HG02981 (cell line): ENCODE measurements at regions not wholly inside any gene's neighbourhood (a gene's known extent, or its start where the extent isn't known, plus 50 kb on each side); places are given as distances from the start of the nearest gene placed in this dataset.
"Not testable (repeated sequence)": the region's sequence is repeated elsewhere in the genome, so short reads cannot be mapped to it uniquely, and the experiment has no call there.

Experiments used
- ATAC-seq: cut with Tn5 transposase; IDR thresholded peaks from one replicate; pipeline ENCODE4 v1.9.1; 2021; ENCODE audit warnings: mild to moderate bottlenecking, moderate library complexity; ENCODE audit not compliant: unreplicated experiment

DNA sequence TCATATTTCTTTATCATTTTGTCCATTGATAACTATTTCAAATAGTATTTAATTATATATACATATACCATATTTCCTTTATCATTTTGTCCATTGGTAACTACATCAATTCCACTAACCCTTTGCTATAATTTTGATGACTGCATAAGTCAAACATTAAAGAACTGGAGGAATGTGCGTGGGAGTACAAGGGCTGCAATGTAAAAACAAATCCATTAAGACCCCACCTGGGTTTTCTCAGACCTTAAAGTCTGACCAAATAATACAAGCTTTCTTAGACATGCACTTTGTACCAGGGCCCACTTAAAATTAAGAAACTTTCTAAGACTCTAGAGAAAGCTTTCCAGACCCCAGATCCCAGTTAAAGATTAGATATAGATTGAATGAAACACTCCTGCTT is 1622.4 kb upstream of the PCDH10 start:
- no peak for ATAC-seq

DNA sequence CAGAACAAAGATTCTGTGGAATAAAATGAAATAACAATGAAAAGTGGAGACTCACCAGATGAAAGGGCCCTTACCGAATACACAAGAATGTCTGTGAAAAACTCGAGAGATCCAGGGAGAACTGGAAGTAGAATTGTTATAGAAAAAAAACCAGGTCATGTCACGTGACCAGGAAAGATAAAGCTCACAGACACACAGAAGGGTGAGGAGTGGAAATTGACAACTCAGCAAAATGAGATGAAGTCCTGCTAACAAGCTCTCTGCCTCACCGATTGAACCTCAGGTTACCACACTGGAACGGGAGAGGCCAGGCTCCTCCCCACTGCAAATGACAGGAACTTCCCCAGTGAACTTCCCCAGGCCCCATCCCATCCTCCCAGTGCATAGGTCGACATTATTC is 1618.0 kb upstream of the PCDH10 start:
- no peak for ATAC-seq

DNA sequence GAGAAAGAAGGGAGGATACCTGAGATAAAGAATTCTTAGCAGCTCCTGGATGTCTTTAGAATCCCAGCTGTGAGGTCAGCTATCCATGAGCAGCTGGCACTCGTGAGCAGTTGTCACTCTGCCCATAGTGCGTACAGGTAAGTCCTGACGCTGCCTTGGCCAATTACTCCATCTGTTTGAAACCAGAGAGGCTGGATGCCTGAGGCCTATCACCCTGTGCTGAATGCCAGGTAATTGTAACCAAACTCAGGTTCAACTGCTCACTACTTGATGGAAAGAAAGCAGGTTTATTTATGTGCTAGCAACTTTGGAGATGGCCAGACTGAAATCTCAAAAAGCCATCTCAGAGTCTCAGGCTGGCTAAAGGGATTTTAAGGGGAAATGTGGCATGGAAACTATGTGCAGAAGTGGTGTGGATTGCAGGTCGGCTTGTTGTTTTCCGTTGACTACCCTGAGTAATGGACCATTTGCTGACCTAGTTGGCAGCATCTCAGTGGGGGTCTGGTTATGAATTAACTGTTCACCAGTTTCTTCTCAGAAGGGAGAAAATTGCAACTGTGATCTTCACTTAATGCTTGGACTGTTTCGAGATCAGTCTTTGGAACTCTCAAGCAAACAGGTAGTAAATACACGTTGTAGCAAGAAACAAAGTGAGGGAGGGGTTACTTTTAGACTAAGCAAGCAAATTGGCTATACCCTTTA is 1614.0 kb upstream of the PCDH10 start:
- ATAC-seq: no peak

DNA sequence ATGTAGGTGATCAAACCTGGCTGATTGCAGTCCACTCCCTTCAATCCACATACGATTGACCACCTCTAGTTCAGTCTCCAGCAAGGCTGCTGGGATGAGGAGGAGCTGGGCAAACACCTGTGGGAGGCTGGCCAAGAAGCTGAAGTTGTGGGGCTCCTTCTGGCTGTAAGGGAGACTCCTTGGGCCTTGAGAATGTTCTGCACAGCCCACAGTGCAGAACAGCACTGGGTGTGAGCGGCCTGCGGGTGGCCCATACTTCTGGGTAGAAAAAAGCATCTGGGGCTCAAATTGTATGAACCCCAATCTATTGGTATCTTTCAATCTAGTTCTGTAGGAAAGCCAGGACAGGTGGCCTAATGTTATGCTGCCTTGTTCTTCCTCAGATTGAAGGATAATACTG is 1608.8 kb upstream of the PCDH10 start:
- no peak for ATAC-seq

DNA sequence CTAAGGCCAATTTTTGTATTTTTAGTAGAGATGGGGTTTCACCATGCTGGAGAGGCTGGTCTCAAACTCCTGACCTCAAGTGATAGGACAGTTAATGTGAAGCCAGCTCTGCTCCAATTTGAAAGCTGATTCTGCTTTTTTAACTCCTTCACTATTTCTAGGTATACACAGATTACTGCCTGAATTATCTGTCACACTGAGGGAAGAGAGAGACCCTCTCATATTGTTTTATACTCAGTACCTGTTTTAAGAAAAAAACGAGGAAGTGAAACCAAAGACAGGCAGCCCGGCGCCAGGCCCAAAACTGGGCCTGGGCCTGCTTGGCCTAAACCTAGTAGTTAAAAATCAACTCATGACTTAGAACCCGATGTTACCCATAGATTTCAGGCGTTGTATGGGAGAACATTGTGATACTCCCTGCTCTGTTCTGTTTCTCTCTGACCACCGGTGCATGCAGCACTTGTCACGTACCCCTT is 1601.5 kb upstream of the PCDH10 start:
- peak; percentile 73 for ATAC-seq

DNA sequence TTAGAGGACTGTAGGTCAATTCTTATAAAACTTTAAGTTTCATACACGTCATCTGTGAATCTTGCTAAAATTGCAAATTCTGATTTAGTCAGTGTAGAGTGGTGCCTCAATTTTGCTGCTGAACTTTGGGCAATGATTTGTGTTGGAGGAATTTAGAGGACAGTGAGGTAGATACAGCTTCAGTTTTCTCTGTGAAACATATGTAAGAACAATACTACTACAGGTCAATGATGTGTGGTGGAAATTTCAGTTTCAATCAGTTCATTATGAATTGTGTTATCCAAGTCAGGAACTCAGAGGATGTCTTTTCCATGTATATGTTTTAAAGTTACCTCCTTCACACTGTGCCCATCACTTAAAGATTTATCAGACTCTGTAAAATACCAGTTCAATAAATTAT is 1597.8 kb upstream of the PCDH10 start:
- ATAC-seq: no peak

DNA sequence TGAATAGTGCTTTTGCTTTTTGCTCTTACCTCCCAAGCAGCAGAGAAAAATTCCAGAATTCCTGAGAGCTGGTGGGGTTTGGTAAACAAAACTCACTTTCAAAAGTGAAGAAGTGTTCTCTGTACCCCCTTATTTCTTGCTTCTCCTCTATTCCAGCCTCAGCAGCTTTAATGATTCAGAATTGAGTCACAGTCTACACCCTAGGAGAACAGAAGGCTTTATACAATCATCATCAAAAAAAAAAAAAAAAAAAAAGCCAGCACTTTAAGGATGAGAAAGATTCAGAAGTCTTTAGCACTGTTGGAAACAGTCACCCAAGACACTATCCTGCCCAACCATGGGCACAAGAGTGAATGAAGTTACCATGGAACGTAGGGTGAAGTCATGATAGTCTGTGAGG is 1583.1 kb upstream of the PCDH10 start:
- ATAC-seq: no peak

DNA sequence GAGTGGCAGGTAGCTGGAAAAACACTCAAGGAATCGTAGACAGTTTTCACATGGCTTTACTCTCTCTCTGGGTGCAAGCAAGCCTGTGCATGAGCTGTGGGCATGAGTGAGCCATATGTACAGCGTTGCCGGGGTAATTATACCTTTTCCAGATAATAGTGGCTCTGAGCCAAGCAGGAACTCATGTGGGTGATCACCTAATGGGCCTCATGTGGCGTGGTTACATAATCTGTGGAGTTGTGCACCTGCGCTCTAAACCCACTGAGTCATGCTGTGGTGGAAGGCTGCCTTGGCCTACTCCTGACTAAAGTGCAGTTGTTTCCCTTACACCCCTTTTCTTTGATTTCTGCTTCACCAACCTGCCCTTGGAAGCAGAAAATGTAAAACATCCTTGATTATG is 1564.5 kb upstream of the PCDH10 start:
- ATAC-seq: no peak

DNA sequence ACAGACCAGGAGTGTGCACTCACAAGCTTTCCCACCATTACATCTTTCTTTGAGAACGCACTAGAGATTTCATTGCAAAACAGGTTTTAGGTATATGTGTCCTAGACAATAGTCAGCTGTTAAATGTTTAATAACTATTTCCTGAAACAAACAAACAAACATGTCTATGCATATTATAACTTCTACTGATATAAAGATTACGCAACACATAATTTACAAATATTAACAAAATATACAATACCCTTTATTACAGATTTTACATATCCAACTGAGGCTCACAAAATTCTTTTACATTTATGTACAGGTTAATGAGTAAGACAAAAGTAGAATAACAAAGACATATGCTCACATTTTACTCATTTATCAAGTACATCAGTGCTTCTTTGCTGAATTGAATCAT is 1554.0 kb upstream of the PCDH10 start:
- no peak for ATAC-seq

DNA sequence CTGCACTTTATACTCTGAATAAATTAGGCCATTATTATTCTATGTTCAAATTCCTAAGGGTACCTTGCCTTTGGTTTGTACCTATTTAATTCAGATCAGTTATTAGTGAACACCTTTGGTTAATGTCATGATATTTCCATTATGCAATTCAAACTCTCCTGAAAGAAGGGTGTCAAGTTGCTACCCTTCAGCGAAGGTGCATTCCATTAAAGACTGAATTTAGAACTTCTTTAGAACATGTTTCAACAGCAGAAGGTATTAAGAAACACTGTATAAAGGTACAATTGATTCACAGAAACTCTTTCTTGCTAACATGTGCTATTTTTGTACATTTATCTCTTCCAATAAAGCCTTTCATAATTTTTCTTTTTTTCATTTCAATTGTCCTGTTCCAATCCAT is 1545.4 kb upstream of the PCDH10 start:
- ATAC-seq: no peak

DNA sequence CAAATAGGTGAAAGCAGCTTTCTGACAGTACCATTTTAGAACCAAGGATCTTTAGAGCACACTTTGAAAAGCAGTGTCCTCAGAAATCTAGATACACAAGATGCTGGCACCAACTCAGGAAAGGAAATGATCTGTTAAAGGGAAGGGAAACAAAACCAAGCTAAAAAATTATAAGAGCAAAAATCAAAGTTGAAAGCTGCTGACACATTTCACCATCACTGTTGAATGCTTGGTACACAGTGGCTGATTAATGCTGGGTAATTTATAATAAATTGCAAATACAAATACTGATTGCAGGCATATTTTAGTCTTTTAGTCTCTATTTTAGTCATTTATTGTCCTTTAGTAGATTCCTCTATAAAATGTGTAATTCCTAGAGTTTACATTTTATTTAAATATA is 1540.1 kb upstream of the PCDH10 start:
- ATAC-seq: no peak

DNA sequence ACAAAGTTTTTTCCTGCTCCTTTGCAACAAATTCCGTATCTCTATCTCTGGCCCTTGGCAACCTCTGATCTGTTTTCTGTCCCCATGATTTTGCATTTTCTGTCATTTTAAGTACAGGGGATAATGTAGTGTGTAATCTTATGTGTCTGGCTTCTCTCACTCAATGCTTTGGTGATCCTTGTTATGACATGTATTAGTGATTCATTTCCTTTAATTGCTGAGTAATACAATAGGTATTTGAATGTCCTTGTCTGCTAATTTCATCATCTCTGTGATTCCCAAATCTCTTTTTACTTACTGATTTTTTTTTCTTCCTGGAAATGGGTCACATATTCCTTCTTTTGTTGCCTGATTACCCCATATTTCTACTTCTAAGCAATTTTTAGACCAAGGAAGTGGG is 1538.6 kb upstream of the PCDH10 start:
- not testable (repeated sequence) for ATAC-seq

DNA sequence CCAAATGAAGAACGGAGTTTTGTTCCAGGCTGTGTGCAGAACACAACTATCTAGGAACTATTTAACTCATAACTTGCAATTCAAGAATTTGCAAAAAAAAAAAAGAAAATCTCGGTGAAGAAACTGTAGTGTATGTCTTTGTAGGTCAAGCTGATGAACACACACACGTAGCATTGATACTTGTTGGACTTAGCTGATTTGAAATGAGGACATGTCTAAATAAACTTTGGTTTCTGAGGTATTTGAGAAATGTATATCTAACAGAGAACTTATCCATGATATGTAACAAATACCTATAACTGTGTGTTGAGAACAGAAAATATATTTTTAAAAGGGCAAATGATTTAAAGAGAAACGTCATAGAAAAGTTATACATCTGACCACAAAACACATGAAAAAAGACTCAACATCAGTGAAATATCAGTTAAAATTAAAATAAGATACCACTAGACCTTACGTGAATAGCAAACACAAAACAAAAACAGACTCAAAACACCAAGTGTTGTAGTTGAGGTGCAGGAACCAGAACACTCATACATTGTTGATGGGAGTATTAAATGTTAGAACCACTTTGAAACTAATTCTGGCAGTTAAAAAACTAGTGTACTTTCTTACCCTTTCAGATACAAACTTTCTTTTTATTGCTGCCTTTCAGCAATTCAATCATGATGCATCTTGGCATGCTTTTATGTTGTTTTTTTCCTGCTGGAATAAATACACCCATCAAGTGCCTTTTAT is 1535.8 kb upstream of the PCDH10 start:
- ATAC-seq: peak; percentile 32

DNA sequence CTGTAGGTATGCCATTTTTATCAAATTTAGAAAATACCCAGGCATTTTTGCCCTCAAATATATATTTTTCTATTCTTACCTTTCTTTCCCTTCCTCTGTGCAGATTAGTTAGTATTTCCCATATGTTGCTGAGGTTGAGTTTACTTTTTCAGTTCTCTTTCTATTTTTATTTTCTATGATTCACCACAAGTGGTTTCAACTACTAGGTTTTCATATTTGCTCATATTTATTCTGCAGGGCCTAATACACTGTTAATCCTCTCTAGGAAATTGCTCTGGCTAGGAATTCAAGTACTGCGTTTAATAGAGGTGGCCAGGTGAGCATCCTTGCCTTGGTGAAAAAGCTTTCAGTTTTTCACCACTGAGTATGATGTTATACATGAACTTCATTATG is 1535.3 kb upstream of the PCDH10 start:
- peak; percentile 76 for ATAC-seq

DNA sequence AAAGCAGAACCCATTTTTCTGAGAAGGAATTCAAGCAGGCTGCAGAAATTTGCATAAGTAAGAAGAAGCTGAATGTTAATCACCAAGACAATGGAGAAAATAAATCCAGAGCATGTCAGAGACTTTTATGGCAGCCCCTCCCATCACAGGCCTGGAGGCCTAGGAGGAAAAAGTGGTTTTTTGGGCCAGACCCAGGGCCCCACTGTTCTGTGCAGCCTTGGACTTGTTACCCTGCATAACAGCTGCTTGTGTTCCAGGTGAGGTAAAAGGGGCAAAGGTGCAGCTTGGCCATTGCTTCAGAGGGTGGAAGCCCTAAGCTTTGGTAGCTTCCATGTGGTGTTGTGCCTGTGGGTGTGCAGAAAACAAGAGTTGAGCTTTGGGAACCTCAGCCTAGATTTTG is 1516.2 kb upstream of the PCDH10 start:
- ATAC-seq: no peak

DNA sequence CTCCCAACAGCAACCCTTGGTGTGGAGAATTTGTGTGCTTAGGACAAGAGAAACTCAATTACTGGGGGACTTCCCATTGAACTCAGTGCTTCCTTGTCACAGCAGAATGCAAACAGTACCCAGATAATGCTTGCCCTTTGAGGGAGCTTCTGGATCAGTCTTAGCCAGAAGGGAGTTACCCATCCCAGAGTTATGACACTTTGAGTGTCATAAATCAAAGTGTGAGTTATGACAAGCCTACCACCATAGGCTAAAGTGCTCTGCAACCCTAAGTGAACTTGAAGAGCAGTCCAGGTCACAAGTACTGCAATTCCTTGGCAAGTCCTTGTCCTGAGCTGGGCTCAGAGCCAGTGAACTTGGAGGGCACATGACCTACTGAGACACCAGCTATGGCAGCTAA is 1513.9 kb upstream of the PCDH10 start:
- no peak for ATAC-seq

DNA sequence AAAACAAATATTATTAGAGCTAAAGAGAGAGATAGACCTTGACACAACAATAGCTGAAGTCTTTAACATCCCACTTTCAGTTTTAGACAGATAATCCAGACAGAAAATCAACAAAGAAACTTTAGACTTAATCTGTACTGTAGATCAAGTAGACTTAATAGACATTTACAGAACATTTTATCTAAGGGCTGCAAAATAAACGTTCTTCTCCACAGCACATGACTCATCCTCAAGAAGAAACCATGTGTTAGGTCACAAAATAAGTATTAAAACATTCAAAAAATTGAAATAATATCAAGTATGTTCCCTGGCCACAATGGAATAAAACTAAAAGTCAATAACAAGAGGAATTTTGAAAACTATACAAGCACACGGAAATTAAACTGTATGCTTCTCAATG is 1510.3 kb upstream of the PCDH10 start:
- ATAC-seq: no peak

DNA sequence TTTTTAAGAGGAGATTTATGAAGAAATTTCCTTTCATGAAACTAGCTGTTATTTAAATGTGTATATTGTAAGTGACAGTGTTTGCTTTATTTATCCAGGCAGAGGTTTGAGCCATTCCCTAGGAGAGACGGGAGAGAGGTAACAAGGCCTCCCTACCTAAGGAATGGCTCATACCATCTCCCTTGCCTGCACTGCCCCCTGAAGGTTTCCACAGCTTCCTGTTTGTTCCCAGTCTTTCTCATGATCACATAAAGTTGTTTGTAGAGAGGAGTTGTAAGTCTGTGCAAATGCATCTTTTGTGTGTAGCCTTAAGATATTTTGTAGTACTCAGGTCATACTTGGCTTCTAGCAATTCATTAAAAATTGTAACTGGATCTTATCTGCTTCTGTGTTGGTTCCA is 1504.5 kb upstream of the PCDH10 start:
- no peak for ATAC-seq

DNA sequence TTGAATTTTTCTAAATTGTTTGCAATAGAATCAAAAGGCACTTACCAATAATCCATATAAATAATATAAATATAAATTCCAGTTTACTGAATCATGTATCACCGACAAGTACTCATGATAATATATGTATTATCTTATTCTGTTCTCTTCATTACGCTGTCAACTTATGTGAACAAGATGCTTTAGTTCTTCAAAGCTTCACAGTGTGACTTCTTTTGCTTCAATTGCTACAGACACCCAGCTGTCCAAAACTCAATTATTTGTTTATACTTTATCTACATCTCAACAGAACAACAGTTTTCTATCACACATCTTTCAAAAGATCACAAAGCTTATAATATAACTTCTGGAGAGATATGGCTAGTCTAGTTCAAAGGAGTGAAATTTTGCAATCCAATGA is 1499.9 kb upstream of the PCDH10 start:
- ATAC-seq: no peak

DNA sequence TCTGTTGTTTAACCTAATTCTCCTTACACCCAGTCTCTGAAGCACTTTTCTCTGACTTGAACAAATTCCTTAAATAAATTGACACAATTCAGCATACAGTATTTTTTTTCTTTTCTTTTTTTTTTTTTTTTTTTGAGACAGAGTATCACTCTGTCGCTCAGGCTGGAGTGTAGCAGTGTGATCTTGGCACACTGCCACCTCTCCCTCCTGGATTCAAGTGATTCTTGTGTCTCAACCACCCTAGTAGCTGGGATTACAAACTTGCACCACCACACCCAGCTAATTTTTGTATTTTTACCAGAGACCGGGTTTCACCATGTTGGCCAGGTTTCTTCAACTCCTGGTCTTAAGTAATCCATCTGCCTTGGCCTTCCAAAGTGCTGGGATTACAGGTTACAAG is 1498.1 kb upstream of the PCDH10 start:
- no peak for ATAC-seq

DNA sequence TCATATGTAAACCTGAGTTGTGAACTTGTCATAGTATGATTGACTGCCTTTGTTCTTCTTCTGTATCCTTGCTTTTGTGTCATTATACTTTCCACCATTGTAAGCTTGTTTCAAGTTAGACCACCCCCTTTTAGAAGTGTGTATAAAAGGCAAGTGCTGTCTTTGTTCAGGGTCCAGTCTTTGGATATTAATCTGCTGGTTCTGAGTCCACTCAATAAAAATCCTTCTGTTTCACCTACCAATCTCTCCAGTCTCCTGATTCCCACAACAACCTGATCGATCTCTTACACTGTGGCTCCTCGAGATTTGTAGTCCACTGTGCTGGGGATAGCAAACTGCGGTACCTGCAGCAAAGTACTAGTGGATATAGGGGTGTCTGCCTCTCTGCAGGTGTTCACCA is 1465.8 kb upstream of the PCDH10 start:
- not testable (repeated sequence) for ATAC-seq

DNA sequence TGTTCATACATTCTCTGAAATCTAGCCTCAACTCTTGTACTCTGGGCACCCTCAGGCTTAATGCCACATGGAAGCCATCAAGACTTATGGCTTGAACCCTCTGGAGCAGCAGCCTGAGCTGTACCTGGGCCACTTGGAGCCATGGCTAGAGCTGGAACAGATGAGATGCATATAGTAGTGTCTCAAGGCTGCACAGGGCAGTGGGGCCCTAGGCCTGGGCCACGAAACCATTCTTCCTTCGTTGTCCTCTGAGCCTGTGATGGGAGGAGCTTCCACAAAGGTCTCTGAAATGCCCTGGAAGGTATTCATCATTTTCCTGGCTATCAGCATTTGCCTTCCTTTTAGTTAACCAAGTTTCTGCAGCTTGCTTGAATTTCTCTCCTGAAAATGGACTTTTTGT is 1427.2 kb upstream of the PCDH10 start:
- no peak for ATAC-seq

DNA sequence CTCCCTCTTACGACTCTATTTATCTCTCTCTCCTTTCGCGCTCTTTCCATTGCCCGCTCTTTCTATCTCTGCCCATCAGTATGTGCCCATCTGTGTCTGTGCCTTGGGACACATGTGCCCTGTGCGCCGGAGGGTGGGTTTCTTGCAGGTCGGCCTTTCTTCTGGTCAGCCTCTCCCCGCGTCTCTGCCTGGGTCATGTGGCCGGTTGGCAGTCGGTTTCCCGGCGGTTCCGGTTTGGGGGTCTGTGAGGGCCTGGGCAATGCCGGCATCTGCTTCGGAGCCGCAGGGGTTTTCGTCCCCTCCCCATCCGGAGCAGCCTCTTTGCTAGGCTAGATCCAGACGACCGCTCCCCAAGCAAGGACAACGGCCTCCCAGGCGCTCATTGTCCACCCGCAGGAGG is 1426.0 kb upstream of the PCDH10 start:
- not testable (repeated sequence) for ATAC-seq
